ENCODE measurements at regions not wholly inside any gene's neighbourhood (a gene's known extent, or its start where the extent isn't known, plus 50 kb on each side); places are given as distances from the start of the nearest gene placed in this dataset.

- 66% methylated on average over 3 of the region's 3 CpGs for WGBS, 2 donors
- no peaks in the 10 kb centered on the region for H3K36me3 ChIP-seq
- H3K27me3 ChIP-seq = no peaks in the 10 kb centered on the region
- ATAC-seq (ENCODE audit: low FRiP score in 2 of 2) (no peak), DNase-seq (no peak)
- no peak for TF ChIP-seq POLR2AphosphoS5 (IDR thresholded peaks at IDR 0.05)
- TF ChIP-seq EP300 (IDR thresholded peaks at IDR 0.05) = no peak
- H3K27ac ChIP-seq = no peak overlapping the region
- no peak overlapping the region for H3K4me3 ChIP-seq
- H3K9me3 ChIP-seq = no peaks in the 10 kb centered on the region
- H3K4me1 ChIP-seq = no peaks in the 10 kb centered on the region
Observed at GRCh38 chr3:88811096-88811495, 296.3 kb upstream of the EPHA3 start.

- TF ChIP-seq POLR2A (IDR thresholded peaks at IDR 0.05) = no peak
- TF ChIP-seq EP300 (IDR thresholded peaks at IDR 0.05) = no peak
- TF ChIP-seq CTCF (IDR thresholded peaks at IDR 0.05) = no peak
- no peak for TF ChIP-seq POLR2AphosphoS5 (IDR thresholded peaks at IDR 0.05)
- no peaks in the 10 kb centered on the region for H3K4me1 ChIP-seq
- no peaks in the 10 kb centered on the region for H3K9me3 ChIP-seq
- ATAC-seq (ENCODE audit: low FRiP score in 2 of 2) (peak in 1 of 2 donors; percentile 10), DNase-seq (no peak)
- no peaks in the 10 kb centered on the region for H3K36me3 ChIP-seq
- H3K27me3 ChIP-seq = no peaks in the 10 kb centered on the region
- no peak overlapping the region for H3K27ac ChIP-seq
- WGBS, 2 donors = 89 to 91% methylated on average over 5 of the region's 5 CpGs
- H3K4me3 ChIP-seq = no peak overlapping the region
Observed at GRCh38 chr3:88812576-88812975, 294.8 kb upstream of the EPHA3 start.

GRCh38 chr3:88816445-88816844 lies 291.0 kb upstream of the EPHA3 start:
- no peaks in the 10 kb centered on the region for H3K4me1 ChIP-seq
- H3K4me3 ChIP-seq = no peak overlapping the region
- H3K27me3 ChIP-seq = no peaks in the 10 kb centered on the region
- no peaks in the 10 kb centered on the region for H3K36me3 ChIP-seq
- no peak for ATAC-seq (ENCODE audit: low FRiP score in 2 of 2)
- WGBS, 2 donors = 78 to 80% methylated on average over 4 of the region's 4 CpGs
- TF ChIP-seq EP300 (IDR thresholded peaks at IDR 0.05) (no peak), POLR2A (IDR thresholded peaks at IDR 0.05) (no peak), CTCF (IDR thresholded peaks at IDR 0.05) (no peak), POLR2AphosphoS5 (IDR thresholded peaks at IDR 0.05) (no peak)
- H3K27ac ChIP-seq = no peak overlapping the region
- no peaks in the 10 kb centered on the region for H3K9me3 ChIP-seq
- no peak for DNase-seq

GRCh38 chr3:88824666-88825564 lies 282.5 kb upstream of the EPHA3 start:
- H3K27ac ChIP-seq = no peak overlapping the region
- no peaks in the 10 kb centered on the region for H3K36me3 ChIP-seq
- H3K4me1 ChIP-seq = no peaks in the 10 kb centered on the region
- H3K27me3 ChIP-seq = no peaks in the 10 kb centered on the region
- TF ChIP-seq CTCF (IDR thresholded peaks at IDR 0.05) = no peak
- no peak for TF ChIP-seq POLR2AphosphoS5 (IDR thresholded peaks at IDR 0.05)
- no peak for TF ChIP-seq POLR2A (IDR thresholded peaks at IDR 0.05)
- TF ChIP-seq EP300 (IDR thresholded peaks at IDR 0.05) = no peak
- H3K9me3 ChIP-seq = no peaks in the 10 kb centered on the region
- ATAC-seq (ENCODE audit: low FRiP score in 2 of 2) (no peak), DNase-seq (no peak)
- WGBS, 2 donors = 83 to 85% methylated on average over 5 of the region's 5 CpGs
- no peak overlapping the region for H3K4me3 ChIP-seq

GRCh38 chr3:88828466-88828865 lies 279.0 kb upstream of the EPHA3 start:
- no peaks in the 10 kb centered on the region for H3K36me3 ChIP-seq
- DNase-seq = no peak
- no peak overlapping the region for H3K4me3 ChIP-seq
- 62 to 68% methylated on average over 2 of the region's 2 CpGs for WGBS, 2 donors
- no peak for ATAC-seq (ENCODE audit: low FRiP score in 2 of 2)
- no peaks in the 10 kb centered on the region for H3K9me3 ChIP-seq
- no peak overlapping the region for H3K27ac ChIP-seq
- TF ChIP-seq CTCF (IDR thresholded peaks at IDR 0.05) (no peak), POLR2A (IDR thresholded peaks at IDR 0.05) (no peak), POLR2AphosphoS5 (IDR thresholded peaks at IDR 0.05) (no peak), EP300 (IDR thresholded peaks at IDR 0.05) (no peak)
- no peaks in the 10 kb centered on the region for H3K4me1 ChIP-seq
- no peaks in the 10 kb centered on the region for H3K27me3 ChIP-seq

Data from upper lobe of left lung (tissue), 6 donors.